NB4 (cell line): ENCODE measurements at regions not wholly inside any gene's neighbourhood (a gene's known extent, or its start where the extent isn't known, plus 50 kb on each side); places are given as distances from the start of the nearest gene placed in this dataset.

ENCODE experiments used
- DNase-seq: peaks from one replicate; pipeline ENCODE4 v3.0.0; 2010; ENCODE audit warnings: low read depth
- H3K4me3 ChIP-seq: one replicate; pipeline ENCODE4 v1.5.1; 2011; ENCODE audit warnings: mild to moderate bottlenecking, low read depth, low read length, moderate library complexity
- MYC ChIP-seq: IDR thresholded peaks from 2 replicates; pipeline ENCODE4 v1.6.1; 2011; ENCODE audit warnings: low read depth, low read length
- POLR2A ChIP-seq: IDR thresholded peaks from 2 replicates; pipeline ENCODE4 v1.6.1; 2011; ENCODE audit warnings: mild to moderate bottlenecking; ENCODE audit not compliant: insufficient read length; ENCODE audit errors: extremely low read depth
- TF ChIP-seq, protein P1 (sequence below): IDR thresholded peaks from one replicate; pipeline ENCODE4 v1.5.1; 2012; ENCODE audit warnings: low read depth, low read length
- TF ChIP-seq, protein P2 (sequence below): IDR thresholded peaks from 2 replicates; pipeline ENCODE4 v1.6.1; 2011; ENCODE audit warnings: low read depth, low read length

DNA sequence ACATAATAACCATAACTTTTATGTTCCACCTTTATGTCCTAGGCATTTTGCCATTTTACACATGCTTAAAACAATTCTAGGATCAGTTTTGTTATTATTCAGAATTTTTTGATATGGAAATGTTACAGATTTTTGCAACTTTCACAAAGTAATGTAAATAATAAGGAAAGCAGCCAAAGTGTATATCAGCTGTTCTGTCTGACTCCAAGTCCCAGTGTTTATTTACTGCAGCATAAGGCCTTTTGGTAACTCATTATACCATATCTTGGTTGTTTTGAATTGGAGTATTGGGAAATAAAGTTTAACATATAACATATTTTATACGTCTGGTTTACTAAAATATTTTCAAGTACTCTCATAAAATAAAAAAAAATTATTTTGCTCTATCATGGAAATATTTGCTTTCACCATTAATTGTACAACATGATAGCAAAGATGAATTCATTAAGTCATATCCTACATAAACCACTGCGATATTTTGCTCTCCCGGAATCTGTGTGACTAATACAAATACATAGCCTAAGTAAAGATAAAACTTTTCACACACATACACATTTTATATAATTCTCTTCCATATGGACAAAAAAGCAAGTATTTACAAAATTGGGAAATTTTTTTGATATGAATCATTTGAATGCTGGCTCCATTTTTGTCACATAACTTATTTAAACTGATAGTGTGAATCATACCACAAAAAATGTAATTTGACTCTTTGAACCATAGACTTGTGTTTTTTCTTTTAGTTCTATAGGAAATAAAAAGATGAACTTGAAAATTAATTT is 399.0 kb downstream of the PABPC4L start:
- no peak overlapping the region for H3K4me3 ChIP-seq
- DNase-seq = no peak
- TF ChIP-seq POLR2A (no peak), MYC (no peak)
- TF ChIP-seq, protein P1, sequence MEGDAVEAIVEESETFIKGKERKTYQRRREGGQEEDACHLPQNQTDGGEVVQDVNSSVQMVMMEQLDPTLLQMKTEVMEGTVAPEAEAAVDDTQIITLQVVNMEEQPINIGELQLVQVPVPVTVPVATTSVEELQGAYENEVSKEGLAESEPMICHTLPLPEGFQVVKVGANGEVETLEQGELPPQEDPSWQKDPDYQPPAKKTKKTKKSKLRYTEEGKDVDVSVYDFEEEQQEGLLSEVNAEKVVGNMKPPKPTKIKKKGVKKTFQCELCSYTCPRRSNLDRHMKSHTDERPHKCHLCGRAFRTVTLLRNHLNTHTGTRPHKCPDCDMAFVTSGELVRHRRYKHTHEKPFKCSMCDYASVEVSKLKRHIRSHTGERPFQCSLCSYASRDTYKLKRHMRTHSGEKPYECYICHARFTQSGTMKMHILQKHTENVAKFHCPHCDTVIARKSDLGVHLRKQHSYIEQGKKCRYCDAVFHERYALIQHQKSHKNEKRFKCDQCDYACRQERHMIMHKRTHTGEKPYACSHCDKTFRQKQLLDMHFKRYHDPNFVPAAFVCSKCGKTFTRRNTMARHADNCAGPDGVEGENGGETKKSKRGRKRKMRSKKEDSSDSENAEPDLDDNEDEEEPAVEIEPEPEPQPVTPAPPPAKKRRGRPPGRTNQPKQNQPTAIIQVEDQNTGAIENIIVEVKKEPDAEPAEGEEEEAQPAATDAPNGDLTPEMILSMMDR = no peak
- TF ChIP-seq, protein P2, sequence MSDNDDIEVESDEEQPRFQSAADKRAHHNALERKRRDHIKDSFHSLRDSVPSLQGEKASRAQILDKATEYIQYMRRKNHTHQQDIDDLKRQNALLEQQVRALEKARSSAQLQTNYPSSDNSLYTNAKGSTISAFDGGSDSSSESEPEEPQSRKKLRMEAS = no peak

DNA sequence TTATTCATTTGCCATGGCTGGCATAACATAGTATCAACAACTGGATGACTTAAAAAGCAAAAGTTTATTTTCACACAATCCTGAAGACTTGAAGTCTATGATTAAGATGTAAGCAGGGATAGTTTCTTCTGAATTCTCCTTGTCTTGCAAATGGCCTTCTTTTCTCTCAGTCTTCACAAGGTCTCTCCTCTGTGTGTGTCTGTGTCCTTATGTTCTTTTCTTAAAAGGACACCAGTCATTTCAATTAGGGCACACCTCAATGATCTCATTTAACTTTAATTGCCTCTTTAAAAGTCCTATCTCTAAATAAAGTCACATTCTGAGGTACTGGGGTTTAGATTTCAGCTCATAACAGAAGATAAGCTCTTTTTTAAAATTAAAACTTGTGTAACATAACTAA is 399.7 kb downstream of the PABPC4L start:
- TF ChIP-seq, protein P2 = no peak
- TF ChIP-seq POLR2A (no peak), MYC (no peak)
- TF ChIP-seq, protein P1 = no peak
- DNase-seq = no peak
- H3K4me3 ChIP-seq = no peak overlapping the region

DNA sequence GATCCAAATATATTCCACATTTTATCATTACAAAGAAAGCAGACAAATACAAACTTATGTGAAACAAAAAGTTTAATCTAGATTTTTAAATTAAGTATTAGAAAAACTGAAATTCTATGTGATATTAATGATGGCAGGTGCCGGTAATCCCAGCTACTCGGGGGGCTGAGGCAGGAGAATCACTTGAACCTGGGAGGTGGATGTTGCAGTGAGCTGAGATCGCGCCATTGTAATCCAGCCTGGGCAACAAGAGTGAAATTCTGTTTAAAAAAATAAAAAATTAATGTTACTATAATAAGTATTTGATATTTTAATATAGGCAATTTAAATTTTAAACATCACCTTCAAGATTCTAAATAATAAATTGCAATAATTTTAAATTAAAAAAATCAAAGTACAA is 400.6 kb downstream of the PABPC4L start:
- DNase-seq = no peak

DNA sequence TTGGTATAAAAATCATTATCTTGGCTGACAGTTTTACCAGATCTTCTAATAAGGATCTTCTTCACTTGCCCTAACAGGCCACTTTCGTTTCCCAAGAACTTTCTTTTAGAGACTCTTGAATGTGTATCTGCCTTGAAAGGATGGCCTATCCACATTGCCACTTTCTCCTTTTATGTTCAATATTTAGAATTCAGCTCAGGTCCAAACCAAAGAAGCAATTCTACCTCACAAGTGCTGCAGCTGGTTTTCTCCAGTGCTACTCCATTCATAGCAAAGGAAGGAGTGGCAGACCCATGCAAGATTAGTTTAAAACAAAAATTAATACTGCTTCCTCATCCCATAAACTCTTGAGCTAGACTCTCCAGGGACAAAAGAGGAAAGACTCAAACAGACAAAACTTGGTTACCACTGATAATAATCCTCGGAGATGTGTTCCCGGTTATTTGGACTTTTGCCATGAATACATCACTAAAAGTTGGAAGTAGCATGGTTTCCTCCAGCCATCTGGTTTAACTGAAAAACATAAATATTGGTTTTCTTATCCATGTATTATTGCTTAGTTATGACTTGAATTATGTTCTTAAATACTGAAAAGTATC is 401.8 kb downstream of the PABPC4L start:
- no peak overlapping the region for H3K4me3 ChIP-seq
- DNase-seq = no peak
- TF ChIP-seq, protein P1 = no peak
- TF ChIP-seq POLR2A (no peak), MYC (no peak)
- TF ChIP-seq, protein P2 = no peak

More for the DNA sequence above, 400.6 kb downstream of the PABPC4L start:
- TF ChIP-seq MYC (no peak), POLR2A (no peak)
- TF ChIP-seq, protein P1 = no peak
- TF ChIP-seq, protein P2 = no peak
- no peak overlapping the region for H3K4me3 ChIP-seq

DNA sequence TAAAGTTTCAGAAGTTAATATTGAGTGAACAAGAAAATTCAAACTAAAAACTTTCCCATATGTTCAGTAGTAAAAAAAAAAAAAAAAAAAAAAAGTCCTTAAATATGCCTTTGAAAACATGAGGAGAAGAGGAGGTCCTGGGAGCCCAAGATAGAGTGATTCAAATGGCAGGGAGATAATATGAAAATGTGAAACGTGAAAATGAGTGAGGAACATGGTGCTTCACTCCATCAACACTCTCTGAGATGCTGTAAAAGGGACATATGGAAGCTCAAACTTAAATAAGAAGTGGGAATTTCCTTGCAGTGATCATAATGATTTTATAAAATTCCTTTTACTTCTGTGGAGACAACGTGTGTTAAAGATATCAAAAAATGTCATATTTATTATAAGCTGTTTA is 423.9 kb downstream of the PABPC4L start:
- TF ChIP-seq MYC (no peak), POLR2A (no peak)
- TF ChIP-seq, protein P1 = no peak
- TF ChIP-seq, protein P2 = no peak
- DNase-seq = no peak
- no peak overlapping the region for H3K4me3 ChIP-seq
